ENCODE measurements at regions not wholly inside any gene's neighbourhood (a gene's known extent, or its start where the extent isn't known, plus 50 kb on each side); places are given as distances from the start of the nearest gene placed in this dataset.

DNA sequence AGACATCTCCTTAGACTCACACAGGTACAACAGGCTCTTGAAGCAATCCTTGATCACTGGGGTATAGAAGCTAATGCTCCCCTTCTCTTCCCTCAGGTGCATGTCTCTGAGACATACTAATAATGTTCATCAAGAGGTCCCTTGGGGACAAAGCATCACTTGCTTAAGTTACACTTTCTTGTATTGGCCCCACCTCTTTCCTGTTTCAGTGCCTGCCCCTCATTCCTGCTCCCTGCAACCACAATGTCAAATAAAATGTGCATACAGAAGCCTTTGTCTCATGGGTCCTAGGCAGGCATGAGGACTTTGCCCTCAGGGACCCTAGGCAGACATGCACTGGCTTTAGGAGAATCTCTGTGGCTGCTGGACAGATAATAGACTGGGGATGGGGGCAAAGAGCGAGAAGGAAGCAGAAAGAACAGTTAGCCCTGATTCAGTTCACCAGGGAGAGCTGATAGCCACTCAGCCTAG, 175.0 kb upstream of the NPY start:
- TF ChIP-seq, protein P1, sequence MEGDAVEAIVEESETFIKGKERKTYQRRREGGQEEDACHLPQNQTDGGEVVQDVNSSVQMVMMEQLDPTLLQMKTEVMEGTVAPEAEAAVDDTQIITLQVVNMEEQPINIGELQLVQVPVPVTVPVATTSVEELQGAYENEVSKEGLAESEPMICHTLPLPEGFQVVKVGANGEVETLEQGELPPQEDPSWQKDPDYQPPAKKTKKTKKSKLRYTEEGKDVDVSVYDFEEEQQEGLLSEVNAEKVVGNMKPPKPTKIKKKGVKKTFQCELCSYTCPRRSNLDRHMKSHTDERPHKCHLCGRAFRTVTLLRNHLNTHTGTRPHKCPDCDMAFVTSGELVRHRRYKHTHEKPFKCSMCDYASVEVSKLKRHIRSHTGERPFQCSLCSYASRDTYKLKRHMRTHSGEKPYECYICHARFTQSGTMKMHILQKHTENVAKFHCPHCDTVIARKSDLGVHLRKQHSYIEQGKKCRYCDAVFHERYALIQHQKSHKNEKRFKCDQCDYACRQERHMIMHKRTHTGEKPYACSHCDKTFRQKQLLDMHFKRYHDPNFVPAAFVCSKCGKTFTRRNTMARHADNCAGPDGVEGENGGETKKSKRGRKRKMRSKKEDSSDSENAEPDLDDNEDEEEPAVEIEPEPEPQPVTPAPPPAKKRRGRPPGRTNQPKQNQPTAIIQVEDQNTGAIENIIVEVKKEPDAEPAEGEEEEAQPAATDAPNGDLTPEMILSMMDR (IDR thresholded peaks at IDR 0.05 in 2 of 3, conservative IDR thresholded peaks at IDR 0.05 in 1 of 3; ENCODE audit: borderline replicate concordance in 1 of 3, insufficient read depth in 1 of 3, low read depth in 2 of 3, low read length in 2 of 3) = no peak
- TF ChIP-seq CEBPB (IDR thresholded peaks at IDR 0.05; ENCODE audit: low read depth) = no peak
- no peak for TF ChIP-seq POLR2AphosphoS5 (IDR thresholded peaks at IDR 0.05; ENCODE audit: low read depth, low read length)
- no peak for TF ChIP-seq POLR2A (IDR thresholded peaks at IDR 0.05; ENCODE audit: borderline replicate concordance, extremely low read depth, insufficient read depth, insufficient read length)
- TF ChIP-seq YY1 (IDR thresholded peaks at IDR 0.05; ENCODE audit: extremely low read depth, insufficient replicate concordance, low read depth, low read length) = no peak
- TF ChIP-seq EGR1 (IDR thresholded peaks at IDR 0.05; ENCODE audit: low read depth) = no peak
- TF ChIP-seq EZH2 (IDR thresholded peaks at IDR 0.05) = no peak
- TF ChIP-seq, protein P2, sequence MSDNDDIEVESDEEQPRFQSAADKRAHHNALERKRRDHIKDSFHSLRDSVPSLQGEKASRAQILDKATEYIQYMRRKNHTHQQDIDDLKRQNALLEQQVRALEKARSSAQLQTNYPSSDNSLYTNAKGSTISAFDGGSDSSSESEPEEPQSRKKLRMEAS (IDR thresholded peaks at IDR 0.05) = no peak
- TF ChIP-seq, protein P3, sequence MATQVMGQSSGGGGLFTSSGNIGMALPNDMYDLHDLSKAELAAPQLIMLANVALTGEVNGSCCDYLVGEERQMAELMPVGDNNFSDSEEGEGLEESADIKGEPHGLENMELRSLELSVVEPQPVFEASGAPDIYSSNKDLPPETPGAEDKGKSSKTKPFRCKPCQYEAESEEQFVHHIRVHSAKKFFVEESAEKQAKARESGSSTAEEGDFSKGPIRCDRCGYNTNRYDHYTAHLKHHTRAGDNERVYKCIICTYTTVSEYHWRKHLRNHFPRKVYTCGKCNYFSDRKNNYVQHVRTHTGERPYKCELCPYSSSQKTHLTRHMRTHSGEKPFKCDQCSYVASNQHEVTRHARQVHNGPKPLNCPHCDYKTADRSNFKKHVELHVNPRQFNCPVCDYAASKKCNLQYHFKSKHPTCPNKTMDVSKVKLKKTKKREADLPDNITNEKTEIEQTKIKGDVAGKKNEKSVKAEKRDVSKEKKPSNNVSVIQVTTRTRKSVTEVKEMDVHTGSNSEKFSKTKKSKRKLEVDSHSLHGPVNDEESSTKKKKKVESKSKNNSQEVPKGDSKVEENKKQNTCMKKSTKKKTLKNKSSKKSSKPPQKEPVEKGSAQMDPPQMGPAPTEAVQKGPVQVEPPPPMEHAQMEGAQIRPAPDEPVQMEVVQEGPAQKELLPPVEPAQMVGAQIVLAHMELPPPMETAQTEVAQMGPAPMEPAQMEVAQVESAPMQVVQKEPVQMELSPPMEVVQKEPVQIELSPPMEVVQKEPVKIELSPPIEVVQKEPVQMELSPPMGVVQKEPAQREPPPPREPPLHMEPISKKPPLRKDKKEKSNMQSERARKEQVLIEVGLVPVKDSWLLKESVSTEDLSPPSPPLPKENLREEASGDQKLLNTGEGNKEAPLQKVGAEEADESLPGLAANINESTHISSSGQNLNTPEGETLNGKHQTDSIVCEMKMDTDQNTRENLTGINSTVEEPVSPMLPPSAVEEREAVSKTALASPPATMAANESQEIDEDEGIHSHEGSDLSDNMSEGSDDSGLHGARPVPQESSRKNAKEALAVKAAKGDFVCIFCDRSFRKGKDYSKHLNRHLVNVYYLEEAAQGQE (IDR thresholded peaks at IDR 0.05; ENCODE audit: low read depth) = no peak
- no peak for TF ChIP-seq ZFX (IDR thresholded peaks at IDR 0.05)
- TF ChIP-seq EZH2phosphoT487 (IDR thresholded peaks at IDR 0.05; ENCODE audit: borderline replicate concordance) = no peak
- TF ChIP-seq SRF (IDR thresholded peaks at IDR 0.05; ENCODE audit: low read depth) = no peak
